Mucosa of stomach (tissue), 1 donor: ENCODE measurements at regions not wholly inside any gene's neighbourhood (a gene's known extent, or its start where the extent isn't known, plus 50 kb on each side); places are given as distances from the start of the nearest gene placed in this dataset.

ENCODE experiments used
- H3K27me3 ChIP-seq: one replicate; pipeline ENCODE4 v1.7.0; 2013; ENCODE audit warnings: mild to moderate bottlenecking, low read length; ENCODE audit not compliant: control insufficient read depth, insufficient read depth
- H3K36me3 ChIP-seq: one replicate; pipeline ENCODE4 v1.7.0; 2013; ENCODE audit warnings: low read length; ENCODE audit not compliant: control insufficient read depth, insufficient read depth
- H3K4me1 ChIP-seq: one replicate; pipeline ENCODE4 v1.7.0; 2013; ENCODE audit warnings: mild to moderate bottlenecking, low read length; ENCODE audit not compliant: control insufficient read depth, insufficient read depth
- H3K4me3 ChIP-seq: one replicate; pipeline ENCODE4 v1.7.0; 2013; ENCODE audit warnings: low read length
- H3K9ac ChIP-seq: one replicate; pipeline ENCODE4 v1.7.0; 2013; ENCODE audit warnings: mild to moderate bottlenecking, low read length, moderate library complexity
- H3K9me3 ChIP-seq: one replicate; pipeline ENCODE4 v1.7.0; 2013; ENCODE audit warnings: mild to moderate bottlenecking, low read length, moderate library complexity; ENCODE audit not compliant: control insufficient read depth
- donor health status: Pancreatic carcinoma.

DNA sequence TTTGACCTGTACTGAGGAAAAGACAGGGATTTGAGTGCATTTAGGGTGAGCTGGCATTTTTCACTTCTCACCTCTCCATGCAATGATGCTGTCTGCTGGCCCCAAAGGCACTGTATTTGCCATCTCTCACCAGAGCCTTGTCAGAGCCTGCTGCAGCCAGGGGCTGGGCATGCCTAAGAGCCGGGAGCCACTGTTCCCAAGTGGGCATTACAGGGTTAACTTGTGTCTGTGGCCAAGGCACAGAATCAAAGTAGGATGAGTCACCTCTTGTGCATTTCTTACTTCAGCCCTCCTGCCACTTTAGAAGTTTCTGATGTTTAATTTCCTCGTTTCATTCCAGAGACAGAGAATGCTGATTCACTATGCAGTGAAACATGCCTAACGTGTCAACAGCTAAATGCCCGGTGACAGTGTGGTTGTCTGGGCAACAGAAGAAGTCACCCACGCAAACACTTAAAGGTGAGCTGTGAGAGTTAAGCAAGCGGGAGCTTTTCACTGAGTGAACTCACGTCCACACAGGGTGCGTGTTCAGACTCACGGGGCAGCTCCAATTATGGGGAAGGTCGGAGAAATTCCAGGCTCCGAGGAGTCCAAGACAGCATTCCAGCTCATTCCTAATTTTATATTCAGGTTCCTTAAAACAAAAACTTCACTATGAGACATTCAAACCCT lies 57.1 kb upstream of the IGFBP3 start:
- no peaks in the 10 kb centered on the region for H3K9me3 ChIP-seq
- no peak overlapping the region for H3K9ac ChIP-seq
- peaks cover 18% of the 10 kb centered on the region for H3K4me1 ChIP-seq
- no peaks in the 10 kb centered on the region for H3K27me3 ChIP-seq
- H3K36me3 ChIP-seq, result no peaks in the 10 kb centered on the region
- H3K4me3 ChIP-seq, result peak overlapping the region; percentile 2

DNA sequence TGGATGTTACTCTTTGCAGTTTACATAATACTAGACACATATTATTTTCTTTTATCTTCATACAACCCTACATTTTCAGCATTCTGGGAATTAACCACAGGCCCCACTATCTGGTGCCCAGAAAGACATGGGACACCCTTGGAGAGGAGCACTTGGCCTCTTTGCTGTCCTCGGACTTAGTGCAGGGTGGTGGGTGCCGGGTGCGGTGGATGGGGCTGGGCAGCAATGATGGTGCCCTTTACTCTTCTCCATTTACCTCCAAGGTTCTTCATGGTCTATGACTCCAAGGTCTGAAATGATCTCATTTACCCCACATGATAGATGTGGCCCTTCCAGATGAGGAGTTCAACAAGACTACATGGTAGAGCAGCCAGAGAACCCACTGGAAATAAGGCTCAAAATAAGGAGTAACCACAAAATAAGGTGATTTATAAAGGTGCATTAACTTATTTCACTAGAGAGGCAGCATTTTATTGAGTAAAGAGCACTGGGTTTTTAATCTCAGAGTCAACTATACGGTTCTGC lies 56.2 kb upstream of the IGFBP3 start:
- Histone ChIP-seq H3K4me1 (peaks cover 18% of the 10 kb centered on the region), H3K27me3 (no peaks in the 10 kb centered on the region), H3K36me3 (no peaks in the 10 kb centered on the region), H3K4me3 (no peak overlapping the region), H3K9me3 (no peaks in the 10 kb centered on the region), H3K9ac (no peak overlapping the region)

DNA sequence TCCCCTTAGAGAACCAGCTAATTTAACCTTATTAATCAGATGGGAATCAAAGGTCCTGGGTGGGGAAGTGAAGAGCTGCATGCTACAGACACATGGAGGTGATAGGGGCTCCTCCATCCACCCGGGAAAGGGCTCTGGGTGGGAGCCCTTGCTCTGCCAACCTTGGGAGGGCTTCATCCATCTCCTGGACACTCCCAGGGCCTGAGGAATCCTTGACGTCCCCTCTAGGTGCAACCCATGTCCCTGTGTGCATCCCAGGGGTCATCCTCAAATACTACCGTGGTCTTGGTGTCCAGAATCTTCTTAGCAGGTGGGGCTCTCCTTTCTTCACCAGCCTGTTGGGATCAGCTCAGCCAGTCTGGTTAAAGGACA lies 55.4 kb upstream of the IGFBP3 start:
- Histone ChIP-seq H3K9me3 (no peaks in the 10 kb centered on the region), H3K9ac (no peak overlapping the region), H3K4me1 (peaks cover 18% of the 10 kb centered on the region), H3K4me3 (no peak overlapping the region), H3K36me3 (no peaks in the 10 kb centered on the region), H3K27me3 (no peaks in the 10 kb centered on the region)

DNA sequence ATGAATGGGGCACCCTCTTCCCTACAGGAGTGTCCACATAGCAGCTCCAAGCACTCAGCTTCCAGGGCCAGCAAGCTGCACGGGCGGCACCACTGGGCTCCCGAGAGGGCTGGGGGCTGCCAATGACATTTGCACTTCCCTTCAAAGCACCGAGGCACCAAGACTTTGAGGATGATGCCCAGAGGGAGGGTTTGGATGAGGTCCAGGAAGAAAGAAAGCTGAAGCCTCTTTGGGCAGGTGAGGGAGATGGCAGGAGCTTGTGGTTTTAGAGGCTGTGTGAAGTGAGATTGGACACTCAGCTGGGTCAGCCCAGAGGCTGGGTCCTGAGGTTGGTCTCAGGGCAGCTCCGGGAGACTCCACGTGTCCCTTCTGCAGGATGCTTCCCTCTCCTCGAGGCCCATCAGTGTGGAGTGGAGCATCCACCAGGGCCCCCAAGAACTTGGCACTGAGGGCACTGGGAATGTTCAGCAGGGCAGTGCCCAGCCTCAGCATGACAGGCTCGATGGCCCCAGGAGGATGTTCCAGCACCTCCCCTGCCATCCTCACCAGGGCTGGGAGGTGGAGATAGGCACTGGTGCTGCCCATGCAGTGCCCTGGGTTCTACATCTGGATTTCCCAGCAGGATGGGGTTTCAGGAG lies 54.9 kb upstream of the IGFBP3 start:
- peaks cover 18% of the 10 kb centered on the region for H3K4me1 ChIP-seq
- no peaks in the 10 kb centered on the region for H3K27me3 ChIP-seq
- H3K4me3 ChIP-seq, result no peak overlapping the region
- no peaks in the 10 kb centered on the region for H3K36me3 ChIP-seq
- H3K9ac ChIP-seq, result no peak overlapping the region
- H3K9me3 ChIP-seq, result no peaks in the 10 kb centered on the region

DNA sequence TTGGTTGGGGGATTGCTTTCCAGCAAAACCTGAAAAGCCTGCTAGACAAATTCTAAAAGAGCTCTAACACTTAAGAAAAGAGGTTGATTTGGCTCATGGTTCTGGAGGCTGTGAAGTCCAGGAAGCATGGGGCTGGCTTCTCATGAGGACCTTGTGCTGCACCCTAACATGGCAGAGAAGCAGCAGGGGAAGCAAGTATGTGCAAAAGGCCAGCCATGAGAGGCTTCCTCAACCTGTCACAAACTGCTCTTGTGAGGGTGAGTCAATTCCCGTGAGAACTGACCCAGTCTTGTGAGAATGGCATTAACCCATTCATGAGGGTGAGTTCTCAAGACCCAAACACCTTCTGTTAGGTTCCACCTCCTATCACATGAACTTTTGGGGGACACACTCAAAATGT lies 54.3 kb upstream of the IGFBP3 start:
- Histone ChIP-seq H3K9ac (no peak overlapping the region), H3K4me1 (peaks cover 18% of the 10 kb centered on the region), H3K36me3 (no peaks in the 10 kb centered on the region), H3K4me3 (no peak overlapping the region), H3K27me3 (no peaks in the 10 kb centered on the region), H3K9me3 (no peaks in the 10 kb centered on the region)

DNA sequence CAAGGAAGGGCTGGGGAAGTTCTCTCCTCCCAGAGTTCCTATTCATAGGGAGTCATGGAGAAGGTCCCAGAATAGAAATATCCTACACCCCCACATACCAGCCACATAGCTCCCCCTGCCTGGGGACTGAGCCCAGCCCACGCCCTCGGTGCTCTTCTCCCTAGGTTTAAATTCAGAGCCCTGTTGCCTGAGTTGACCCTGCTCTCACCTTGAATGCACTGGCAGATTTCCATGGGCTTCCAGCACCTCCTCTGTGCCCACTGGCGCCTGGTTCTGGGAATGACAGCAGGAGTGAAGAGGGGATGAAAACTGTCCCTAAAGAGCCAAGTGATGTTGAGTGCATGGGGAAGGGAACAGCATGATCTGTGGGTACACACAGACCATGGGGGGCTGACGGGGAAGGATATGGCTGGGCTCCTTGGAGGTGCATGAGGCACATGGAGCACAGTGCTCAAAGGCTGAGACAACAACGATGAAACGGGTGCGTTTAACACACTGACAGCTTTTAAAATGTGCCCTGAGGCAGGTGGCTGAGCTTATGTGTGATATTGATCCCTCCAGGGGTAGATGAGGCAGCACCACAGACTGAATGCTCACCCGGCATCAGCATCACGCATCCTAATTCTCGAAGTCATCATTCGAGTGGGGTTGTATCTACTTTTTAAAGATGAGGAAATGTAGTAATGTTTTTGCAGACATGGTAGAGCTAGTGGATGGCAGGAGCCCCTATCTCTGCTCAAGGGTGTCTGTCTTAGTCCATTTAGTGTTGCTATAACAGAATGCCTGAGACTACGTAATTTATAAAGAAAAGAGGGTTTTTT lies 53.7 kb upstream of the IGFBP3 start:
- Histone ChIP-seq H3K36me3 (no peaks in the 10 kb centered on the region), H3K4me3 (no peak overlapping the region), H3K4me1 (peaks cover 18% of the 10 kb centered on the region), H3K9me3 (no peaks in the 10 kb centered on the region), H3K27me3 (no peaks in the 10 kb centered on the region), H3K9ac (no peak overlapping the region)

DNA sequence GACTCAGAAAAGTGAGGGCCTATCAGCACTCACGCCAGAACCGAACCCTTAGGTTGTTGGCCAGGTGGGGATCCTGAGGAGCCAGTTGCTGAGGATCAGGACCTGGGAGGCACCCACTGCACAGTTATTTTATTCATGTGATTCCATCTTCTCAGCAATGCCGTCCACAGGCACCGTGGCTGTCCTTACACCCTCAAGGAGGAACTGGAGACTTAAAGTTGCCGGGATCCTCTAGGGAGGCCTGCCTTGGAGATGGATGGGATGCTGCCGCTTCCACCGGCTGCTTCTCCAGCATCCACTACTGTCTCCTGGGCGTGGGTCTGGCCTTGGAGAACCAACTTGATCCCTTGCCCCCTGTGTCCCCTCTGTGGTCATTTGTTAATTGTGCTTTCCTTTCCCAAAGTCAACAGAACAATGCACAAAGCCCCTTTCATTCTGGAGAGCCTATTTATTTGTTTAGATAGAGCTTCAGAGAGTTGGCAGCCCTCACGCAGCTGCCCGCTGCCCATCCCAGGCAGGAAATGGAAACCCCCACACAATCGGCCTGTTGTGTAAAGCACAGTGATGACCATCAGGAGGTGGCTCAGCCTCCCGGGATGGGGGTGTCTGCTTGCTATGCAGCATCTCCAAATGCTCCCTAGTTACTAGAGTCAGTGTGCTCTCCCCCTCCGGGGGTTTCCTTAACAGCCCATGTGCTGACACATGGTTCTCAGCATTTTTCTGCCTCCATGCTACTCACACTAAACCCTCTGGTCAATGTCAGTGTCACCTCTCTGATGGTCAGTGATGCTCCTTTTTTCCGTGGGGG lies 52.9 kb upstream of the IGFBP3 start:
- Histone ChIP-seq H3K36me3 (no peaks in the 10 kb centered on the region), H3K27me3 (no peaks in the 10 kb centered on the region), H3K4me3 (no peak overlapping the region), H3K9ac (no peak overlapping the region), H3K9me3 (no peaks in the 10 kb centered on the region), H3K4me1 (peaks cover 16% of the 10 kb centered on the region)

DNA sequence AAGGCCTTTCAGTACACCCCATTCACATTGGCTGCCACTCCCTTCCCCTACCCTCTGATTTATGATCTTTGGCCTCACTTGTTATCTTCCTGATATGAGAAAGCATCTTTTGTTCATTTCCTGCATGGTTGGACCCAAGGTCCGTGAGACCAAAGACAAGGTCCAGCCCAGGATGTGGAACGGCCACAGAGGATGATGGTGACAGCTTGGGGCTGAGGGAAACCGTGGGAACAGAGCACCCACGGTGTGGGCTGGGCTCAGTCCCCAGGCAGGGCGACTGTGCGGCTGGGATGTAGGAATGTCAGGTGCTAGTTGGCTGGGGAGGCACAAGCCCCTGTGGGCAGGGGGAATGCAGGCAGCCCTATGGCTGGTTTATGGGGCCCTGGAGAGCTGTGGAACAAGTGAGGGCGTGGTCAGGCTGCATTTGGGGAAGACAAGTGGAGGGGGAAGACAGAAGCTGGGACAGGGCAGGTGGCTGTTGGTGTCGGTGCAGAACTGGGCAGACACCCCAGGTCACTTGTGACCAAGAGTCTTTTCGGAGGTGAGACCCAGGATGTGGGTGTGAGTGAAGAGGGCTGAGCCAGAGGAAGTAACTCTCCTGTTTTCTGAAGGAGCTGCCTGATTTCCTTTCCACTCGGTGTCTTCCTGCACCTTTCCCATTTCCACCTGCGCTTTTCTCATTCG lies 51.7 kb upstream of the IGFBP3 start:
- Histone ChIP-seq H3K4me3 (no peak overlapping the region), H3K4me1 (peaks cover 5% of the 10 kb centered on the region), H3K9ac (no peak overlapping the region), H3K9me3 (no peaks in the 10 kb centered on the region), H3K27me3 (no peaks in the 10 kb centered on the region), H3K36me3 (no peaks in the 10 kb centered on the region)

DNA sequence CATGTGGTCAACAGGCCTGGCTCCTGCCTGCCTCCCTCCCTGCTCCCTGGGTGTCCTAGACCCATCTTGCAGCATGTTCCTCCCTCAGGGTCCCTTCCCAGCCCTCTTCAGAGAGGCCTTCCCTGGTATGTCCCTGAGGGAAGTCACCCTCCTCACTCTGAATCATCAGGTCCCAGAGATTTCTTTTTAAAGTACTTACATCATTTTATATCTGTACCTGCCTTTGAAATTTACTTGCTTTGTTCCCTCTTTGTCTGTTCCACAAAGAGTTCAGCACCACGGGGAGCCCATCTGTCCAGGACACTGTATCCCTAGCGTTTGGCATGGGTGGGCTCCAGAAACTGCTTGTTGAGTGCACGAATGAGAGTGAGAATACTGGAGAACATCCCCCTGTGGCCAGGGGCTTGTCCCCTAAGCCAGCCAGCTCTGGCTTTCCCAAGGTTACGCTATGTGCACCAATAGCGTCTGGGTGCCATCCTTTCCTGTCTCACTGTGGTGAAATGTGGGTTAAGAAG lies 50.6 kb upstream of the IGFBP3 start:
- no peaks in the 10 kb centered on the region for H3K9me3 ChIP-seq
- no peak overlapping the region for H3K4me3 ChIP-seq
- no peaks in the 10 kb centered on the region for H3K36me3 ChIP-seq
- no peaks in the 10 kb centered on the region for H3K4me1 ChIP-seq
- H3K9ac ChIP-seq, result no peak overlapping the region
- H3K27me3 ChIP-seq, result no peaks in the 10 kb centered on the region

DNA sequence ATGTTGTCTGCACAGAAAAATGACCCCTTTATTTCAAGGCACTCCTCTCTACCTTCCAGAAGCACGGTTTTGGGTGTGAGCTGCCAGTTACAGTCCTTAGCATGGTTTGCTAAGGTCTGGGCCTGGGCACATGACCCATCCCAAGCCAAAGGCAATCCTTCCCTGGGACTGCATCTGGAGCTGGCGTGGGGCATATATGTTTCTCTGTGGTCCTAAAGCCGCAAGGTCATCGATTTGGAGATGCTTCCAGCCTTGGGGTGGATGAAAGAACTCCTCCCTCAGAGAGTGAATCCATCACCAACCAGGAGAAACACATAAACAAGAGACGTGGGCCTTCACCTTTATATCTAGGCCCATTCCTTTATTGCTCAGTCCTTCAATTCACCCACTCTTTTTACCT lies 50.1 kb upstream of the IGFBP3 start:
- Histone ChIP-seq H3K9ac (no peak overlapping the region), H3K36me3 (no peaks in the 10 kb centered on the region), H3K27me3 (no peaks in the 10 kb centered on the region), H3K4me1 (no peaks in the 10 kb centered on the region), H3K9me3 (no peaks in the 10 kb centered on the region), H3K4me3 (no peak overlapping the region)
